SK-N-SH treated with all-trans-retinoic acid at 6 μM for 48 hours (cell line): ENCODE measurements at regions not wholly inside any gene's neighbourhood (a gene's known extent, or its start where the extent isn't known, plus 50 kb on each side); places are given as distances from the start of the nearest gene placed in this dataset.
"Not testable (repeated sequence)": the region's sequence is repeated elsewhere in the genome, so short reads cannot be mapped to it uniquely, and the experiment has no call there.

Experiments
- ATAC-seq: fragments of 200-7000 bp; cut with Tn5 transposase; 3 replicates; pipeline ENCODE4 v1.9.1; 2020; ENCODE audit warnings: mild to moderate bottlenecking, moderate library complexity
- ARNTL ChIP-seq: fragments of 450-650 bp; formaldehyde crosslinking; IDR thresholded peaks from 2 replicates; pipeline ENCODE4 v1.5.0; 2020; ENCODE audit warnings: low read depth, mild to moderate bottlenecking, moderate library complexity, borderline replicate concordance
- BACH2 ChIP-seq: fragments of 250-450 bp; sonication (Bioruptor Pico); IDR thresholded peaks from 2 replicates; pipeline ENCODE4 v1.9.0; 2021; ENCODE audit warnings: mild to moderate bottlenecking, borderline replicate concordance
- CSDC2 ChIP-seq: fragments of 250-450 bp; sonication (Bioruptor Pico); IDR thresholded peaks from 2 replicates; pipeline ENCODE4 v1.5.0; 2020; ENCODE audit warnings: mild to moderate bottlenecking, moderate library complexity
- ESRRG ChIP-seq: fragments of 250-450 bp; sonication (Bioruptor Pico); IDR thresholded peaks from 2 replicates; pipeline ENCODE4 v1.6.1; 2021; ENCODE audit warnings: mild to moderate bottlenecking
- ISL1 ChIP-seq: fragments of 250-450 bp; sonication (Bioruptor Pico); IDR thresholded peaks from 2 replicates; pipeline ENCODE4 v2.1.2; 2022; ENCODE audit warnings: mild to moderate bottlenecking, moderate library complexity
- OSR1 ChIP-seq: fragments of 250-450 bp; sonication (Bioruptor Pico); IDR thresholded peaks from 2 replicates; pipeline ENCODE4 v1.8.0; 2022; ENCODE audit warnings: moderate library complexity, mild to moderate bottlenecking, inconsistent platforms
- PPARA ChIP-seq: fragments of 250-450 bp; sonication (Bioruptor Pico); IDR thresholded peaks from 2 replicates; pipeline ENCODE4 v1.5.0; 2020; ENCODE audit warnings: mild to moderate bottlenecking, borderline replicate concordance
- RARB ChIP-seq: fragments of 250-450 bp; sonication (Bioruptor Pico); IDR thresholded peaks from 2 replicates; pipeline ENCODE4 v1.8.0; 2021; ENCODE audit warnings: mild to moderate bottlenecking, moderate library complexity
- TCF4 ChIP-seq: fragments of 250-450 bp; sonication (Bioruptor Pico); IDR thresholded peaks from 2 replicates; pipeline ENCODE4 v1.8.0; 2021; ENCODE audit warnings: mild to moderate bottlenecking, moderate library complexity, borderline replicate concordance
- TOX ChIP-seq: fragments of 250-450 bp; sonication (Bioruptor Pico); IDR thresholded peaks from 2 replicates; pipeline ENCODE4 v1.8.0; 2021; ENCODE audit warnings: mild to moderate bottlenecking, moderate library complexity, borderline replicate concordance
- ZC3H10 ChIP-seq: fragments of 250-450 bp; sonication (Bioruptor Pico); IDR thresholded peaks from 2 replicates; pipeline ENCODE4 v1.5.1; 2021; ENCODE audit warnings: mild to moderate bottlenecking, moderate library complexity
- ZFP3 ChIP-seq: fragments of 250-450 bp; sonication (Bioruptor Pico); IDR thresholded peaks from 2 replicates; pipeline ENCODE4 v1.5.0; 2020; ENCODE audit warnings: mild to moderate bottlenecking, moderate library complexity
- ZFP30 ChIP-seq: fragments of 450-650 bp; formaldehyde crosslinking; IDR thresholded peaks from 2 replicates; pipeline ENCODE4 v1.5.0; 2022; ENCODE audit warnings: mild to moderate bottlenecking, moderate library complexity
- ZNF565 ChIP-seq: fragments of 450-650 bp; formaldehyde crosslinking; conservative IDR thresholded peaks from 2 replicates; pipeline ENCODE4 v1.5.0; 2020; ENCODE audit warnings: low read depth, mild to moderate bottlenecking, moderate library complexity
- ZNF70 ChIP-seq: fragments of 450-650 bp; formaldehyde crosslinking; IDR thresholded peaks from 2 replicates; pipeline ENCODE4 v1.5.0; 2020; ENCODE audit warnings: mild to moderate bottlenecking, moderate library complexity
- TF ChIP-seq, protein P1 (sequence below): fragments of 250-450 bp; sonication (Bioruptor Pico); IDR thresholded peaks from 2 replicates; pipeline ENCODE4 v1.5.1; 2020; ENCODE audit warnings: low read depth, mild to moderate bottlenecking, moderate library complexity
- TF ChIP-seq, protein P2 (sequence below): fragments of 250-450 bp; sonication (Bioruptor Pico); IDR thresholded peaks from 2 replicates; pipeline ENCODE4 v1.5.1; 2021; ENCODE audit warnings: mild to moderate bottlenecking, moderate library complexity
- TF ChIP-seq, protein P3 (sequence below): fragments of 250-450 bp; sonication (Bioruptor Pico); IDR thresholded peaks from 2 replicates; pipeline ENCODE4 v1.8.0; 2020; ENCODE audit warnings: mild to moderate bottlenecking, moderate library complexity, borderline replicate concordance
- TF ChIP-seq, protein P4 (sequence below): fragments of 250-450 bp; sonication (Bioruptor Pico); IDR thresholded peaks from 2 replicates; pipeline ENCODE4 v1.5.0; 2020; ENCODE audit warnings: mild to moderate bottlenecking, moderate library complexity

DNA sequence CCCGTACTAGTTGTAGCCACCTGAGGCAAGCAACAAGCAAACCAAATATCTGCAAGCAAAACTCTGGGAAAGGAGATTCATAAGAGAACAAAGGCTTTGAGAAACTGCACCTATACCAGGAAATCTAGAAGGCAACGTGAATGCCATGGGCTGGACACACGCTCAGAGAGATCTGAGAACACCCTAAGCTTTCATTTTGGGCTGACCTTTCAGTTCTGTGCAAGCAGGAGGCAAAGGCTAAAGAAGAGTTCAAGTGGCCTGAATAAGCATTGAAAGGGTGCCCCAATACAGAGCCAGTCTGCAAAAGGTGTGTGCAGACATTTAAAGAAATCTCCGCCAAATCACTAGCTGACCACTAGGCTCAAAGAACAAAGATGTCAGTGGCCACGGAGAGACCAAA, 461.6 kb downstream of the PYDC2 start (continued):
- TF ChIP-seq ZFP30 (CRISPR knock-in tag) (no peak), ZC3H10 (CRISPR knock-in tag) (no peak), ZNF565 (CRISPR knock-in tag) (no peak), ESRRG (CRISPR knock-in tag) (no peak), BACH2 (CRISPR knock-in tag) (no peak)

DNA sequence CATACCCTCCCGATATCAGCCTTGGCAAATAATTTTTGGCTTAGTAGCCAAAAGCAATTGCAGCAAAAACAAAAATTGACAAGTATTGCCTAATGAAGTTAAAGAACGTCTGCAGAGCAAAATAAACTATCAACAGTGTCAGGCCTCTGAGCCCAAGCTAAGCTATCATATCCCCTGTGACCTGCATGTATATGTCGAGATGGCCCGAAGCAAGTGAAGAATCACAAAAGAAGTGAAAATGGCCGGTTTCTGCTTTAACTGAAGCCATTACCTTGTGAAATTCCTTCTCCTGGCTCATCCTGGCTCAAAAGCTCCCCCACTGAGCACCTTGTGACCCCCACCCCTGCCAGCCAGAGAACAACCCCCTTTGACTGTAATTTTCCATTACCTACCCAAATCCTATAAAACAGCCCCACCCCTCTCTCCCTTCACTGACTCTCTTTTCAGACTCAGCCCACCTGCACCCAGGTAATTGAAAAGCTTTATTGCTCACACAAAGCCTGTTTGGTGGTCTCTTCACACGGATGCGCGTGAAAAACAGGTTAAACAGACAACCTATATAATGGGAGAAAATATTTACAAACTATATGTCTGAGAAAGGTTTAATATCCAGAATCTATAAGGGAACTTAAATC, 466.3 kb downstream of the PYDC2 start:
- ATAC-seq, result not testable (repeated sequence)

DNA sequence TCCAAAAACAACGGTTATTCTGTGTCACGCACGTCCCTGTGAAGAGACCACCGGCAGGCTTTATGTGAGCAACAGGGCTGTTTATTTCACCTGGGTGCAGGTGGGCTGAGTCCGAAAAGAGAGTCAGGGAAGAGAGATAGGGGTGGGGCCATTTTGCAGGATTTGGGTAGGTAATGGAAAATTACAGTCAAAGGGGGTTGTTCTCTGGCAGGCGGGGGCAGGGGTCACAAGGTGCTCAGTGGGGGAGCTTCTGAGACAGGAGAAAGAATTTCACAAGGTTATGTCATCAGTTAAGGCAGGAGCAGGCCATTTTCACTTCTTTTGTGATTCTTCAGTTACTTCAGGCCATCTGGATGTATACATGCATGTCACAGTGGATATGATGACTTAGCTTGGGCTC, 467.0 kb downstream of the PYDC2 start:
- not testable (repeated sequence) for ATAC-seq

DNA sequence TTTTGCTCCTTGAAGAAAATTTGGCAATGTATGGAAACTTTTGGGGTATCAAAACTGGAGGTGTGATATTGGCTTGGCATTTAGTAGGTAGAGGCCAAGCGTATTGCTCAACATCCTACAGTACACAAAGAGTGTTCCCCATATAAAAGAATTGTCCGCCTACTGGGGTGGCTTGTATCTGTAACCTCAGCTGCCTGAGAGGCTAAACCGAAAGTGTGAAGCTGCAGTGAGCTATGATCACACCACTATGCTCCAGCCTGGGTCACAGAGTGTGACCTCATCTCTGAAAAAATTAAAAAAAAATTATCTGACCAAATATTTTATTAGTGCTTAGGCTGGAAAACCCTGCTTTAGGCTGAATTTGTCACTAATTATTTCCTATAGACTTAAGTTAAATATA, 483.9 kb downstream of the PYDC2 start:
- ATAC-seq, result no peak

DNA sequence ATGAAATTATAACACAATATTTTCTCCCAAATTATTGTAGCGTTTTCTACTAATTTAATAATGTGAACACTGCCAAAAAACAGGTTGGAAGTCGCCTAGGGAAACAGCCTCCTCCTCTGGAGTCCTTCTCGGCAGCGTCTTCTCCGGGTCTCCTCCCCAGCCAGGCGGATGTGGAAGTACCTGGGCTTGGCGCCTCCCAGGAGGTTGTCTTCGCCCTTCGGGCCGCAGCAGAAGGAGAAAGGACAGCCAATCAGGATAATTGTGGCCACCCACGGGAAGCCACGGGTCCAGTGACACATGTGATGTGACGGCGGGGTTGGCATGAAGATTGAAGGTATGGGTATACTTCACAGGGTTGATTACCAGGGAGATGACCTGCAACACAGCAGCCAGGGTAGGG, 491.2 kb downstream of the PYDC2 start:
- no peak for TF ChIP-seq OSR1 (CRISPR knock-in tag)
- TF ChIP-seq ZFP30 (CRISPR knock-in tag), result no peak
- TF ChIP-seq ZFP3 (CRISPR knock-in tag), result no peak
- TF ChIP-seq ZNF70 (CRISPR knock-in tag), result no peak
- TF ChIP-seq, protein P1, sequence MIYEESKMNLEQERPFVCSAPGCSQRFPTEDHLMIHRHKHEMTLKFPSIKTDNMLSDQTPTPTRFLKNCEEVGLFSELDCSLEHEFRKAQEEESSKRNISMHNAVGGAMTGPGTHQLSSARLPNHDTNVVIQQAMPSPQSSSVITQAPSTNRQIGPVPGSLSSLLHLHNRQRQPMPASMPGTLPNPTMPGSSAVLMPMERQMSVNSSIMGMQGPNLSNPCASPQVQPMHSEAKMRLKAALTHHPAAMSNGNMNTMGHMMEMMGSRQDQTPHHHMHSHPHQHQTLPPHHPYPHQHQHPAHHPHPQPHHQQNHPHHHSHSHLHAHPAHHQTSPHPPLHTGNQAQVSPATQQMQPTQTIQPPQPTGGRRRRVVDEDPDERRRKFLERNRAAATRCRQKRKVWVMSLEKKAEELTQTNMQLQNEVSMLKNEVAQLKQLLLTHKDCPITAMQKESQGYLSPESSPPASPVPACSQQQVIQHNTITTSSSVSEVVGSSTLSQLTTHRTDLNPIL (CRISPR knock-in tag), result no peak
- no peak for TF ChIP-seq PPARA (CRISPR knock-in tag)
- ATAC-seq, result no peak

More for the DNA sequence above, 483.9 kb downstream of the PYDC2 start:
- TF ChIP-seq ZNF565 (CRISPR knock-in tag) (no peak), BACH2 (CRISPR knock-in tag) (no peak), TCF4 (CRISPR knock-in tag) (no peak)

DNA sequence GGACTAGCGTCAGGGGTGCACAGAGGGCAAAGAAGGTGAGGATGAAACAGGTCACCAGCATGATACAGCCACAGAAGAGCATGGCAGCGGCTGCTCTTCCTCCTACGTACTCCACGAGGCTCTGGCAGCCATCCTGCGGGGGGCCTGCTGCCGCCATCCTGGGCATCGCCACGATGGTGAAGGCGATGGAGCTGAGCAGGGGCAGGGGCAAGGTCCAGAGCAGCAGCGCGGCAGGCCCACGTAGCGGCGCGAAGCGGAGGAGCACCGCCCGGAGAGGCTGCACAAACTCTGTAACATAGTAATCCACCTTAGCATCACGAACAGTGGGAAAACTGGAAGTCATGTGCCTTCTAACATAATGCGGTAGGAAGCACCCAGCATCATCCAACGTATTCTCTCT, 491.6 kb downstream of the PYDC2 start:
- TF ChIP-seq ZFP3 (CRISPR knock-in tag), result no peak
- TF ChIP-seq RARB, result no peak
- no peak for TF ChIP-seq ZNF70 (CRISPR knock-in tag)
- no peak for TF ChIP-seq ISL1 (CRISPR knock-in tag)
- no peak for TF ChIP-seq TOX
- no peak for ATAC-seq

DNA sequence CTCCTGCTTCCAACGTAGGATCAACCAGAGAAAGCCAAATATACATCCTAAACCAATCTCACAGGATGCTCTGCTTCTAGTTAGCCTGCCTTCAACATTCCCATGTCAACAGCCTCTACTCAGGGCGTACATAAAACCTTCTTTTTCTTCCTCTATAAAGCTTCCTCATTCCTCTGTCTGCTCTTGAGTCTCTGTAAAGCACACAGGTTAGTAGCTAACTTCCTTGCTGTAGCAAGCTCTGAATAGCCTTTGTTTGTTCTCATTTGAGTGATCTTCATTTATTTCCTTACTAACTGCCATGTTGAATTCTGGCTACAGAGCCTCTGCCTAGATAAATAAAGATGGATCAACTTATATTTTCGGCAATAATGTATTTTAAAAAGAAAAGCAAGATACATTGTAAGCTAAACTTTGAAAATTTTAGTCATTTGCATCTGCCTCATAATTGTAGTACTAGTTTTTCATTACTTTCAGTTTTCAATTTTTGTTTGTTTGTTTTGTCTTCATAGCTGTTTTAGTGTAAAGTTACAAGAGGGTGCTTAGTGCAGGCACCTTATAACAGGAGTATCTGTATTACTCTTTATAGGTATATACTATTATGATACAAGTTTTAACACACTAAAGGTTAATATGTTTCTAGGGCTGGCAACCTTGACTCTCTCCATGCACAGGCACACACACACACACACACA, 498.2 kb downstream of the PYDC2 start:
- TF ChIP-seq BACH2 (CRISPR knock-in tag) (no peak), PPARA (CRISPR knock-in tag) (no peak), CSDC2 (CRISPR knock-in tag) (no peak), RARB (no peak), OSR1 (CRISPR knock-in tag) (no peak), ZNF565 (CRISPR knock-in tag) (no peak), ZNF70 (CRISPR knock-in tag) (no peak), ZFP3 (CRISPR knock-in tag) (no peak), TCF4 (CRISPR knock-in tag) (no peak), ESRRG (CRISPR knock-in tag) (no peak), ARNTL (no peak)
- TF ChIP-seq, protein P2, sequence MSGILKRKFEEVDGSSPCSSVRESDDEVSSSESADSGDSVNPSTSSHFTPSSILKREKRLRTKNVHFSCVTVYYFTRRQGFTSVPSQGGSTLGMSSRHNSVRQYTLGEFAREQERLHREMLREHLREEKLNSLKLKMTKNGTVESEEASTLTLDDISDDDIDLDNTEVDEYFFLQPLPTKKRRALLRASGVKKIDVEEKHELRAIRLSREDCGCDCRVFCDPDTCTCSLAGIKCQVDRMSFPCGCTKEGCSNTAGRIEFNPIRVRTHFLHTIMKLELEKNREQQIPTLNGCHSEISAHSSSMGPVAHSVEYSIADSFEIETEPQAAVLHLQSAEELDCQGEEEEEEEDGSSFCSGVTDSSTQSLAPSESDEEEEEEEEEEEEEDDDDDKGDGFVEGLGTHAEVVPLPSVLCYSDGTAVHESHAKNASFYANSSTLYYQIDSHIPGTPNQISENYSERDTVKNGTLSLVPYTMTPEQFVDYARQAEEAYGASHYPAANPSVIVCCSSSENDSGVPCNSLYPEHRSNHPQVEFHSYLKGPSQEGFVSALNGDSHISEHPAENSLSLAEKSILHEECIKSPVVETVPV (CRISPR knock-in tag), result no peak
- TF ChIP-seq, protein P3, sequence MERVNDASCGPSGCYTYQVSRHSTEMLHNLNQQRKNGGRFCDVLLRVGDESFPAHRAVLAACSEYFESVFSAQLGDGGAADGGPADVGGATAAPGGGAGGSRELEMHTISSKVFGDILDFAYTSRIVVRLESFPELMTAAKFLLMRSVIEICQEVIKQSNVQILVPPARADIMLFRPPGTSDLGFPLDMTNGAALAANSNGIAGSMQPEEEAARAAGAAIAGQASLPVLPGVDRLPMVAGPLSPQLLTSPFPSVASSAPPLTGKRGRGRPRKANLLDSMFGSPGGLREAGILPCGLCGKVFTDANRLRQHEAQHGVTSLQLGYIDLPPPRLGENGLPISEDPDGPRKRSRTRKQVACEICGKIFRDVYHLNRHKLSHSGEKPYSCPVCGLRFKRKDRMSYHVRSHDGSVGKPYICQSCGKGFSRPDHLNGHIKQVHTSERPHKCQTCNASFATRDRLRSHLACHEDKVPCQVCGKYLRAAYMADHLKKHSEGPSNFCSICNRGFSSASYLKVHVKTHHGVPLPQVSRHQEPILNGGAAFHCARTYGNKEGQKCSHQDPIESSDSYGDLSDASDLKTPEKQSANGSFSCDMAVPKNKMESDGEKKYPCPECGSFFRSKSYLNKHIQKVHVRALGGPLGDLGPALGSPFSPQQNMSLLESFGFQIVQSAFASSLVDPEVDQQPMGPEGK (CRISPR knock-in tag), result no peak
- TF ChIP-seq, protein P4, sequence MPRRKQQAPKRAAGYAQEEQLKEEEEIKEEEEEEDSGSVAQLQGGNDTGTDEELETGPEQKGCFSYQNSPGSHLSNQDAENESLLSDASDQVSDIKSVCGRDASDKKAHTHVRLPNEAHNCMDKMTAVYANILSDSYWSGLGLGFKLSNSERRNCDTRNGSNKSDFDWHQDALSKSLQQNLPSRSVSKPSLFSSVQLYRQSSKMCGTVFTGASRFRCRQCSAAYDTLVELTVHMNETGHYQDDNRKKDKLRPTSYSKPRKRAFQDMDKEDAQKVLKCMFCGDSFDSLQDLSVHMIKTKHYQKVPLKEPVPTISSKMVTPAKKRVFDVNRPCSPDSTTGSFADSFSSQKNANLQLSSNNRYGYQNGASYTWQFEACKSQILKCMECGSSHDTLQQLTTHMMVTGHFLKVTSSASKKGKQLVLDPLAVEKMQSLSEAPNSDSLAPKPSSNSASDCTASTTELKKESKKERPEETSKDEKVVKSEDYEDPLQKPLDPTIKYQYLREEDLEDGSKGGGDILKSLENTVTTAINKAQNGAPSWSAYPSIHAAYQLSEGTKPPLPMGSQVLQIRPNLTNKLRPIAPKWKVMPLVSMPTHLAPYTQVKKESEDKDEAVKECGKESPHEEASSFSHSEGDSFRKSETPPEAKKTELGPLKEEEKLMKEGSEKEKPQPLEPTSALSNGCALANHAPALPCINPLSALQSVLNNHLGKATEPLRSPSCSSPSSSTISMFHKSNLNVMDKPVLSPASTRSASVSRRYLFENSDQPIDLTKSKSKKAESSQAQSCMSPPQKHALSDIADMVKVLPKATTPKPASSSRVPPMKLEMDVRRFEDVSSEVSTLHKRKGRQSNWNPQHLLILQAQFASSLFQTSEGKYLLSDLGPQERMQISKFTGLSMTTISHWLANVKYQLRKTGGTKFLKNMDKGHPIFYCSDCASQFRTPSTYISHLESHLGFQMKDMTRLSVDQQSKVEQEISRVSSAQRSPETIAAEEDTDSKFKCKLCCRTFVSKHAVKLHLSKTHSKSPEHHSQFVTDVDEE, result no peak
- TF ChIP-seq, protein P1 (CRISPR knock-in tag), result no peak
- TF ChIP-seq, all 23 proteins: peak for 0
- ATAC-seq, result no peak
